HUES6 (cell line): ENCODE measurements at regions not wholly inside any gene's neighbourhood (a gene's known extent, or its start where the extent isn't known, plus 50 kb on each side); places are given as distances from the start of the nearest gene placed in this dataset.

Source experiments
- H3K27ac ChIP-seq: 2 replicates; pipeline ENCODE4 v1.7.0; 2013; ENCODE audit warnings: low read depth, mild to moderate bottlenecking, low read length, inconsistent platforms
- H3K27me3 ChIP-seq: 2 replicates; pipeline ENCODE4 v1.6.1; 2013; ENCODE audit warnings: low read length; ENCODE audit not compliant: control insufficient read depth, insufficient read depth
- H3K36me3 ChIP-seq: 2 replicates; pipeline ENCODE4 v1.6.1; 2013; ENCODE audit warnings: low read length; ENCODE audit not compliant: control insufficient read depth, insufficient read depth
- H3K4me1 ChIP-seq: 2 replicates; pipeline ENCODE4 v1.6.1; 2013; ENCODE audit warnings: low read length; ENCODE audit not compliant: control insufficient read depth, insufficient read depth
- H3K4me3 ChIP-seq: 2 replicates; pipeline ENCODE4 v1.5.1; 2013; ENCODE audit warnings: low read depth, low read length
- H3K9ac ChIP-seq: one replicate; pipeline ENCODE4 v1.6.1; 2013; ENCODE audit warnings: mild to moderate bottlenecking, low read length
- H3K9me3 ChIP-seq: 2 replicates; pipeline ENCODE4 v1.6.1; 2013; ENCODE audit warnings: low read depth, low read length; ENCODE audit not compliant: control insufficient read depth, insufficient read depth

DNA sequence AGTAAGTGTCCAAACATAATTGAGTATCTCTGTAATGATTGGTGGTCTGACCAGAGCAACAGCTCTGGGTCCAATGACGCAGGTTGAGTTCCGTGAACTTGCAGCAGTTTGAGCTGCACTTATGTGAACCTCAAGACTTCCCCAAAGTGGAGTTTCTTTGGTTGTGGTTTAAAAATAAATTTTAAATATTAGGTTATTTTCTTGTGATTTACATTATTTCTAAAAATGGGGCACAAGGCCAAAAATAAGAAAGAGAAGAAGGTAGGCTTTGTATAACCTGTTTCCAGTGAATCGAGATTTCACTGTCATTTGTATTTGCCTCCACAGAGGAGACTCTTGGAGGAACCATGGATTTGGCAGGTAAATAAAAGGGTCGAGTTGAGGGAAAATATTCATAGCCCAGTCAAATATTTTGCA, 166.4 kb upstream of the ZNF217 start:
- no peaks in the 10 kb centered on the region for H3K27me3 ChIP-seq
- H3K27ac ChIP-seq = no peak overlapping the region
- no peak overlapping the region for H3K4me3 ChIP-seq
- no peaks in the 10 kb centered on the region for H3K9me3 ChIP-seq
- peaks cover 23% of the 10 kb centered on the region for H3K4me1 ChIP-seq
- H3K9ac ChIP-seq = no peak overlapping the region
- H3K36me3 ChIP-seq = no peaks in the 10 kb centered on the region

GRCh38 chr20:53757472-53757913, 163.9 kb upstream of the ZNF217 start:
- Histone ChIP-seq H3K36me3 (no peaks in the 10 kb centered on the region), H3K4me3 (no peak overlapping the region), H3K27me3 (no peaks in the 10 kb centered on the region), H3K27ac (no peak overlapping the region), H3K4me1 (peaks cover 30% of the 10 kb centered on the region), H3K9me3 (no peaks in the 10 kb centered on the region), H3K9ac (no peak overlapping the region)

DNA sequence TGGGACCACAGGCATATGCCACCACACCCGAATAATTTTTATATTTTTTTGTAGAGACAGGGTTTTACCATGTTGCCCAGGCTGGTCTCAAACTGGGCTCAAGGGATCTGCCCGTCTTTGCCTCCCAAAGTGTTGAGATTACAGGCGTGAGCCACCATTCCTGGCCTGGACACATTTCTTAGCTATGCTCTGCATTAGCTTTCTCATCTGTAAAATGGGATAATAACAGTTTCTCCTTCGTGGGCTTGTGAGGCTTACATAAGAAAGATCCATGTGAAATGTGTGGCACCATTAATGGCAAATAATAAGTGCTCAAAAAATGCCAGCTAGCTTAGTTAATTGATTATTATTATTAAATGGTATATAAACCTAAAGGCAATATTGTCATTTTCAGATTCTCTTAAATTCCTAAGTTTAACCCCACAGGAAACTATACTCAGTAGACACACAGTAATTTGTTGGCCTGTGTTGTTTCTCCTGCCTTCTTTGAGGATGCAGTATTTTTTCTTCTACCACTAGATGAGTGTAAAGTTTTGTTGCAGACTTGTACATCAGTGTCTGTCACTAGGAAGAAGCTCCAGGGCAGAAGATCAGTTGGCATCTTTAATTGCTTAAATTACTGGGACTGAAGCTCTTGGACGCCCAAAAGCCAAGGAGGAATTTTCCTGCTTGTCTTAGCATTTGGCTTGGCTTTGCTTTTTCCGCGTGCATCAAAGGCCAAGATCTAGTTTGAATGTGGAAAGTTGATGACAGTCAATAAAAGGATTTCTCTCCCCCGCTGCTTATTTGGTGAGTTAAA, 162.3 kb upstream of the ZNF217 start:
- Histone ChIP-seq H3K4me1 (peaks cover 45% of the 10 kb centered on the region), H3K27ac (no peak overlapping the region), H3K4me3 (no peak overlapping the region), H3K9ac (no peak overlapping the region), H3K27me3 (no peaks in the 10 kb centered on the region), H3K9me3 (no peaks in the 10 kb centered on the region), H3K36me3 (no peaks in the 10 kb centered on the region)

- Histone ChIP-seq H3K27ac (peak overlapping the region; percentile 91), H3K27me3 (no peaks in the 10 kb centered on the region), H3K9ac (peak overlapping the region; percentile 30), H3K9me3 (no peaks in the 10 kb centered on the region), H3K36me3 (no peaks in the 10 kb centered on the region), H3K4me1 (peaks cover 47% of the 10 kb centered on the region), H3K4me3 (no peak overlapping the region)
Measured at GRCh38 chr20:53753880-53754459, 160.3 kb upstream of the ZNF217 start.

DNA sequence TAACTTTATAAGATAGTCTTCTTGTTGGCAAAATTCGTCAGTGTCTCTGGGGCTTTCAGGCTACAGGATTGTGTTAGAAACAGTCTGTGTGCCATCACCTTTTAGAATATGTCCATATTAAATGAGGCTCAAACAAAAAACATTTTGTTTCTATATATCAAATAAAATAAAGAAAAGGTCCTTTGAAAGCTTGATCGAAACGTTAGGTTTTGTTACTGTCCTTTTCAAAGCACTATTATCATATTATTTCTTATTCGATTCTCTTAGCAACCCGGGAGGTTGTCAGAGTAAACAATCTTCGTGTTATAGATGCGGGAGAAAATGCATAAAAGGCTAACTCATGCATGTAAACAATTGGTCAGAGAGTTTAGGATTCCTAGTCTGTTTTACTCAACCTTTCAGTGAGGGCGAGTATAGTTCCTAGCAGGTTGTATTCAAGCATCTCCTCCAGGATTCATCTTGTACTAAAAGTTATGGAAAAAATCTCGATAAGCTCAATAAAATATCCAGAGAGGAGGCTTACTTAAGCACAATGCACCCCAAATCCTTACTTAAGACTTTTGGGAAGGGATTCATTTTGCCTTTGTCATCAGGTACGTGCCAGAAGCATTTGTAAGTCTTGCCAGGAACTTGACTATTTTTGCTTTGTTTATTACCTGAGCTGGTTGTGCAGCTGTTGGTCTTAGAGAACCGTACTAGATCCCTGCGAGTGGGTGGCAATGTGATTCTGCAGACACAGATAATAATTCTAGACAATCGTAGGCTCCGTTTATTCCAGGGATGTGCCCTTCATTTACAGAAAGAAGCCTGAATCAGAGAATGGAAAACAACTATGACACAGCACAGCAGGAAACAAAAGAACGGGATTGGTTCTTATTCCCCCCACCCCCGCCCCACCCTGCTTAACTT, 159.6 kb upstream of the ZNF217 start:
- H3K4me3 ChIP-seq = peak overlapping the region; percentile 22
- no peaks in the 10 kb centered on the region for H3K36me3 ChIP-seq
- peak overlapping the region; percentile 91 for H3K27ac ChIP-seq
- H3K27me3 ChIP-seq = no peaks in the 10 kb centered on the region
- peak overlapping the region; percentile 79 for H3K9ac ChIP-seq
- H3K4me1 ChIP-seq = peaks cover 51% of the 10 kb centered on the region
- H3K9me3 ChIP-seq = no peaks in the 10 kb centered on the region

GRCh38 chr20:53752583-53752970, 158.9 kb upstream of the ZNF217 start:
- H3K4me3 ChIP-seq = no peak overlapping the region
- peak overlapping the region; percentile 9 for H3K9ac ChIP-seq
- no peaks in the 10 kb centered on the region for H3K36me3 ChIP-seq
- H3K27ac ChIP-seq = peak overlapping the region; percentile 91
- H3K4me1 ChIP-seq = peaks cover 53% of the 10 kb centered on the region
- no peaks in the 10 kb centered on the region for H3K27me3 ChIP-seq
- H3K9me3 ChIP-seq = no peaks in the 10 kb centered on the region

DNA sequence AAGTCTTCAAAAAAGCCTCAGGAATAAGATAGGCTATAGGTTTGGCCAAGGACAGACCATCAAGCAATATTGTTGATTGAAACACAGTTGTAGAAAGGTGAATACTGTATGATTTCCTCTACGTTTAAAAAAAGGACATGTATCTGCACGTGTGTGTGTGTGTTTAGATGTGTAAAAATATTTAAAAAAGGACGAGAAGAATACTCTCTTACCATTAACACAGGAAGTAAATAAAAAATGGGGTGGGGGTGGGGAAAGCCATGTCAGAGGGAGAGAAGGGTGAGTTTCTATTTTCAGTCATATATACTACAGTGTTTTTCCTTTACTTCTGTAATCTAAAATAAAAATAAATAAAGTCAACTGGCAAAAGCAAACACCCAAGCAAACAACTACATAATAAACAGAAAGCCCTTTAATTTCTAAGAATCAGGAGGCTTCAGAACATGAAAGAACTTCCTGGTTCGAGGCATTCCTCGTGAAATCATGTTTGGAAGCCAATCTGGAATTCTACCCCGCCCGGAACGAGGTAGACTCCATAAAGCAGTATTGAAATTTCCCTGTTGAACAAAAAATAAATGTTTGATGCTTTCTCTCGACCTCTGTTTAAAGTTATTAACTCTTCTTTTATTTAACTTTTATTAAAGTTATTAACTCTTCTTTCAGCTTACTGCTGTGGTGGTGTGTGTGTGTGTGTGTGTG, 158.1 kb upstream of the ZNF217 start:
- peak overlapping the region; percentile 8; the same call in 1 of the 2 replicates for H3K27ac ChIP-seq
- H3K27me3 ChIP-seq = no peaks in the 10 kb centered on the region
- no peak overlapping the region for H3K9ac ChIP-seq
- peaks cover 53% of the 10 kb centered on the region for H3K4me1 ChIP-seq
- no peaks in the 10 kb centered on the region for H3K9me3 ChIP-seq
- no peak overlapping the region for H3K4me3 ChIP-seq
- H3K36me3 ChIP-seq = no peaks in the 10 kb centered on the region

- Histone ChIP-seq H3K27ac (peak overlapping the region; percentile 8; the same call in 1 of the 2 replicates), H3K9ac (no peak overlapping the region), H3K4me3 (no peak overlapping the region), H3K9me3 (no peaks in the 10 kb centered on the region), H3K27me3 (no peaks in the 10 kb centered on the region), H3K36me3 (no peaks in the 10 kb centered on the region), H3K4me1 (peaks cover 47% of the 10 kb centered on the region)
Measured at GRCh38 chr20:53750827-53751619, 157.4 kb upstream of the ZNF217 start.

DNA sequence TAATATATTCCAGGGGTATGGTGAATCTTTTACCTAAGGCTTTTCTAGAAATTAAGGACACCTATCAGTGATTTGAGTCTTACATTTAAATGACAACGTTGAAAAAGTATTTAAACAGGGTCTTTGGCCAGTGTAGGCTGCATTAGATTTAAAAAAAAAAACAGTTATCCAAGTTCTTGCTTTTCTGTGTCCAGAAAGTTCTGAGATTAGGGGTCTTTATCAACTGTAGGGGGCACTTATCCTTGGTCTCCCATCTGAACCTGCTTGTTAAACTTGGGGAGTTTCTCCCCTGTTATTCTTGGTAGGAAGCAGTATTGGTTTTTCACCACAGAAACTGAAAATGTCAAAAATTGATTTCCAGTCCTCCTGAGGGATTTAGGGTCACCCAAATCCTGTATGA, 155.9 kb upstream of the ZNF217 start:
- Histone ChIP-seq H3K27ac (no peak overlapping the region), H3K9ac (no peak overlapping the region), H3K27me3 (no peaks in the 10 kb centered on the region), H3K36me3 (no peaks in the 10 kb centered on the region), H3K9me3 (no peaks in the 10 kb centered on the region), H3K4me1 (peaks cover 44% of the 10 kb centered on the region), H3K4me3 (no peak overlapping the region)

- Histone ChIP-seq H3K4me1 (peaks cover 39% of the 10 kb centered on the region), H3K27me3 (no peaks in the 10 kb centered on the region), H3K9me3 (no peaks in the 10 kb centered on the region), H3K36me3 (no peaks in the 10 kb centered on the region), H3K9ac (peak overlapping the region; percentile 1), H3K4me3 (no peak overlapping the region), H3K27ac (no peak overlapping the region)
Measured at GRCh38 chr20:53748821-53749421, 155.3 kb upstream of the ZNF217 start.
